Lower lobe of right lung (tissue), 2 donors: ENCODE measurements at regions not wholly inside any gene's neighbourhood (a gene's known extent, or its start where the extent isn't known, plus 50 kb on each side); places are given as distances from the start of the nearest gene placed in this dataset.

ENCODE experiments used
- ATAC-seq, 2 donors: fragments of 200-7000 bp; cut with Tn5 transposase; one replicate each; pipeline ENCODE4 v1.9.1; 2020 to 2022; ENCODE audit warnings: mild to moderate bottlenecking in 2 of 2, moderate library complexity in 2 of 2
- DNase-seq: peaks from one replicate; pipeline ENCODE4 v3.0.0-alpha.2; 2020
- H3K27ac ChIP-seq: fragments of 200-600 bp; one replicate; pipeline ENCODE4 v1.8.0; 2022
- H3K27me3 ChIP-seq: fragments of 200-600 bp; one replicate; pipeline ENCODE4 v1.8.0; 2022; ENCODE audit warnings: low read depth
- H3K36me3 ChIP-seq: fragments of 200-600 bp; one replicate; pipeline ENCODE4 v1.8.0; 2022; ENCODE audit warnings: mild to moderate bottlenecking
- H3K4me1 ChIP-seq: fragments of 200-600 bp; one replicate; pipeline ENCODE4 v1.8.0; 2022
- H3K4me3 ChIP-seq: fragments of 200-600 bp; one replicate; pipeline ENCODE4 v1.8.0; 2022; ENCODE audit warnings: mild to moderate bottlenecking
- H3K9me3 ChIP-seq: fragments of 200-600 bp; one replicate; pipeline ENCODE4 v1.8.0; 2022
- CTCF ChIP-seq: fragments of 200-600 bp; IDR thresholded peaks from one replicate; pipeline ENCODE4 v1.8.0; 2022; ENCODE audit warnings: antibody characterized with exemption, mild to moderate bottlenecking
- intact Hi-C: fragments of 100-400 bp; cut with DNase I; formaldehyde crosslinking; loops from one replicate; pipeline ENCODE4 v1.11.0; 2022
- donor health status: DM: no; HTN: yes; CAD: no; lungs with severe emphysema.

- Histone ChIP-seq H3K36me3 (no peaks in the 10 kb centered on the region), H3K27ac (no peak overlapping the region), H3K4me1 (no peaks in the 10 kb centered on the region), H3K9me3 (no peaks in the 10 kb centered on the region), H3K4me3 (no peak overlapping the region), H3K27me3 (no peaks in the 10 kb centered on the region)
- no peak for TF ChIP-seq CTCF
- DNase-seq (no peak), ATAC-seq (no peak)
- intact Hi-C loops: no loop called here
Measured at GRCh38 chr2:33890686-33891085, 291.6 kb upstream of the FAM98A start.

DNA sequence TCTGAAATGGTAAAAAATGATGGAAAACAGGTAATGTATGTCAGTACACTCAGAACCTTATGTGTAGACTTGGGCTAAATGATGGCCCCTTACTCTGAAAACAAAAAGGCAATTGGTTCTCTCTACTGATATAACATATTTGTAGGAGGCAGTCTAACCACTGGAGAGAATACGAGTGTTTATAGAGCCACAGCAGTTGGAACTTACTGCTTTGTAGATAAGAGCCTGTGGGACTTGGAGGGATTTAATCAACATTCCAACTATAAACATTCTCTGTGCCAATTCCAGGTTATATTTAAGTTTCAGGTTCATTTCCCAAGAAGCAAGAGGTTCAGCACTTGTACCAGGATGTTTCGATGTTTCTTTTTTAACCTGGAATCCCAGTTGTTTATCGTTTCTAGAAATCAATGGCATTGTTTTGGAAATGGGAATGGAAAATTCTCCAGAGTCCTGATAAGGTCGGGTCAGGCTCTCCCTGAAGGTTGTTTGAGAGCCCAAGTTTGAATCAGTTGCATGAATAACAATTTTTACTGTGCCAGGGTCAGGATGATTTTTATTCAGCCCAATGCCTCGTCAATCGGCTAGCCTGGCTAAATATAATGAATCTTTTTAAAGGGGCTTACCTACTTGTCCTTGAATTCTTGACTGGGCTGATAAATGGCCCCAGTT lies 278.4 kb upstream of the FAM98A start:
- peak overlapping the region; percentile 37 for H3K27ac ChIP-seq

DNA sequence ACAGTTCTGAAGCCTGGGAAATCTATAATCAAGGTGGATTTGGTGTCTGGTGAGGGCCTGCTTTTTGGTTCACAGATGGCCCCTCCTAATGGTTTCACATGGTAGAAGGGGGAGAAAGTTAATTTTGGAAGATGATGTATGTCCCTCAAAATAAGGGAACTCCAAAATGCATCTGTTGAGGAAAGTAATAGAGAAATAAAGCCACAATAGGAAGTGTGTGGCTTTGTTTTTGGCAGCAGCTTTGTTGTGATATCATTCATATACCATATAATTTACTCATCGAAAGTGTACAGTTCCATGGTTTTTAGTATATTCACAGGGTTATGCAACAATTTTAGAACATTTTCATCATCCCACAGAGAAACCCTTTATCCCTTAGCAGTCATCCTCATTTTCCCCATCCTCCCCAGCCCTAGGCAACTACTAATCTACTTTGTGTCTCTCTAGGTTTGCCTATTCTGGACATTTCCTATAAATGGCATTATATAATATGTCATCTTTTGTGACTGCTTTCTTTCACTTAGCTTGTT lies 274.0 kb upstream of the FAM98A start:
- no peak for TF ChIP-seq CTCF
- ATAC-seq (no peak), DNase-seq (no peak)
- intact Hi-C loops: no loop called here
- H3K36me3 ChIP-seq: no peaks in the 10 kb centered on the region
- no peak overlapping the region for H3K27ac ChIP-seq
- no peaks in the 10 kb centered on the region for H3K4me1 ChIP-seq
- no peaks in the 10 kb centered on the region for H3K27me3 ChIP-seq
- peaks cover 6% of the 10 kb centered on the region for H3K9me3 ChIP-seq
- no peak overlapping the region for H3K4me3 ChIP-seq

More for the DNA sequence above, 278.4 kb upstream of the FAM98A start:
- Histone ChIP-seq H3K27me3 (no peaks in the 10 kb centered on the region), H3K36me3 (no peaks in the 10 kb centered on the region), H3K9me3 (no peaks in the 10 kb centered on the region), H3K4me1 (no peaks in the 10 kb centered on the region), H3K4me3 (no peak overlapping the region)
- no peak for ATAC-seq
- intact Hi-C loops: no loop called here
- TF ChIP-seq CTCF: no peak
- DNase-seq: no peak

DNA sequence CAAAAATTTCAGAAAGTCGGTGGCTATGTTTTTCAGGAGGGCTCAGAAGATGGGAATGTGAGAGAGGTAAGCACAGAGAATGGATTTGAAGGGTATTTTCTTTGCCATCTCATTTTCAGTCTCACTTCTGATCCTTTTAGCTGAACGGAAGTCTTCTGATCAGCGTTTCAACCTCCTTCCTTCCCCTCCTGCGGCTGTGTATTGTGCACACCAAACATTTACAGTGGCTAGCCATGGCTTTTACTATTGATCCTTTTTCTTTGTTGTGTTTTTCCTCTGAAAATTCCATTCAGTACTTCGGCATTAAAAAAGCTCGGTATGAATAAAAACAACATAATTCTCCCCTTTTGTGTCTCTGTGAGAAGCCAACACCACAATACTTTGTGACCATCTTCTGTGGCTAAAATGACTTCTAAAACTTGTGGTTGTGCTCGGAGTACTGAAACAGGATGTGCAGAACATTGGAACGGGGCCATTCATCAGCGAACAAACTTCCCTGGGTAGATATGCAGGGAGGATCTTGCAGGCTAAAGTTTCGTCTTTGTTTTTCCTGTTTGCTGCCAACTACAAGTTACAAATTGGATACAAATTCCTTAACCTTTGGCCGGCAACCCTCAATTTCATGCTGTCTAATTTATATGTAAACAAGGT lies 260.8 kb upstream of the FAM98A start:
- intact Hi-C loops: no loop called here
- no peaks in the 10 kb centered on the region for H3K4me1 ChIP-seq
- peak overlapping the region; percentile 18 for H3K27ac ChIP-seq
- no peak for DNase-seq
- no peaks in the 10 kb centered on the region for H3K9me3 ChIP-seq
- H3K4me3 ChIP-seq: no peak overlapping the region
- ATAC-seq: no peak
- TF ChIP-seq CTCF: no peak
- H3K27me3 ChIP-seq: no peaks in the 10 kb centered on the region
- H3K36me3 ChIP-seq: no peaks in the 10 kb centered on the region

DNA sequence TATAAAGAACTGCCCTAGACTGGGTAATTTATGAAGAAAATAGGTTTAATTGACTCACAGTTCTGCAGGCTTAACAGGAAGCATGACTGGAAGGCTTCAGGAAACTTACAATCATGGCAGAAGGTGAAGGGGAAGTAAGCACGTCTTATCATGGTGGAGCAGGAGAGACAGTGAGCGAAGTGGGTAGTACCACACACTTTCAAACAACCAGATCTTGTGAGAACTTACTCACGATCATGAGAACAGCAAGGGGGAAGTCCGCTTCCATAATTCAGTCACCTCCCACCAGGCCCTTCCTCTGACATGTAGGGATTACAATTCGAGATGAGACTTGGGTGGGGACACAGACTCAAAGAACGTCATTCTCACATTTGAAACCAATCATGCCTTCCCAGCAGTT lies 260.1 kb upstream of the FAM98A start:
- intact Hi-C loops: no loop called here
- Histone ChIP-seq H3K4me3 (no peak overlapping the region), H3K9me3 (no peaks in the 10 kb centered on the region), H3K4me1 (no peaks in the 10 kb centered on the region), H3K36me3 (no peaks in the 10 kb centered on the region), H3K27me3 (no peaks in the 10 kb centered on the region), H3K27ac (no peak overlapping the region)
- no peak for DNase-seq
- no peak for TF ChIP-seq CTCF
- ATAC-seq: no peak
